Spleen (tissue), 7 donors: ENCODE measurements at regions not wholly inside any gene's neighbourhood (a gene's known extent, or its start where the extent isn't known, plus 50 kb on each side); places are given as distances from the start of the nearest gene placed in this dataset.

Experiments used
- POLR2A ChIP-seq, 3 donors: fragments of 450-650 bp; IDR thresholded peaks; one replicate each; pipeline ENCODE4 v1.5.1; 2017; ENCODE audit warnings: antibody characterized with exemption in 3 of 3, mild to moderate bottlenecking in 1 of 3
- POLR2AphosphoS5 ChIP-seq, 3 donors: sonication (generic); formaldehyde crosslinking; IDR thresholded peaks; one replicate each; pipeline ENCODE4 v1.5.1; 2017; ENCODE audit warnings: antibody characterized with exemption in 3 of 3
- TF ChIP-seq, protein P1 (sequence below), 11 experiments: fragments of 200-600 bp in 7 of 11; fragments of 450-650 bp in 4 of 11; sonication (generic) in 4 of 11; IDR thresholded peaks in 8 of 11; conservative IDR thresholded peaks in 3 of 11; 1 replicate in 7 of 11; 2 replicates in 4 of 11; pipeline versions ENCODE4 v1.4.0 to v1.8.0; 2016 to 2021; ENCODE audit warnings: antibody characterized with exemption in 11 of 11, inconsistent platforms in 4 of 11, mild to moderate bottlenecking in 1 of 11
- donor health status: DM: no; HTN: no; CAD: no; lungs with moderate emphysema.
- donor health status: DM: no; HTN: no; CAD: no.
- donor health status: DM: no; HTN: no; CAD: no.

DNA sequence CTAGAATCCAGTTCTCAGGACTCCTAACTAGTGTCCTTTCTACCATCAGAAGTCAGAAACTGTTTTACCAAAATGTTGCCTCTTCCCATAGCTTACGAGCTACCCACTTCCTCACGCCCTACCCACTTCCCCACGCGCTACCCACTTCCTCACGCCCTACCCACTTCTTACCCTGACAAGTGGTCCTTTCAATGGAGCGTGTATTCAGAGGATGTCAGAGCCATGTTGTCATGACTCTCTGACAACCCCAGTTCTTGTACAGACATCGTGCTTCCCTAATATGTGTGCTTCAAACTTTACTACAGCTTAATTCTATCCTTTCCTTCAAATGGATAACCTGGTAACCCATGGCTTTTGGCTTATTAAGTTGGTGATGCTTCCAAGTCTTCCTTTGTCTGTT, 84.8 kb upstream of the PHF14 start:
- TF ChIP-seq, protein P1, sequence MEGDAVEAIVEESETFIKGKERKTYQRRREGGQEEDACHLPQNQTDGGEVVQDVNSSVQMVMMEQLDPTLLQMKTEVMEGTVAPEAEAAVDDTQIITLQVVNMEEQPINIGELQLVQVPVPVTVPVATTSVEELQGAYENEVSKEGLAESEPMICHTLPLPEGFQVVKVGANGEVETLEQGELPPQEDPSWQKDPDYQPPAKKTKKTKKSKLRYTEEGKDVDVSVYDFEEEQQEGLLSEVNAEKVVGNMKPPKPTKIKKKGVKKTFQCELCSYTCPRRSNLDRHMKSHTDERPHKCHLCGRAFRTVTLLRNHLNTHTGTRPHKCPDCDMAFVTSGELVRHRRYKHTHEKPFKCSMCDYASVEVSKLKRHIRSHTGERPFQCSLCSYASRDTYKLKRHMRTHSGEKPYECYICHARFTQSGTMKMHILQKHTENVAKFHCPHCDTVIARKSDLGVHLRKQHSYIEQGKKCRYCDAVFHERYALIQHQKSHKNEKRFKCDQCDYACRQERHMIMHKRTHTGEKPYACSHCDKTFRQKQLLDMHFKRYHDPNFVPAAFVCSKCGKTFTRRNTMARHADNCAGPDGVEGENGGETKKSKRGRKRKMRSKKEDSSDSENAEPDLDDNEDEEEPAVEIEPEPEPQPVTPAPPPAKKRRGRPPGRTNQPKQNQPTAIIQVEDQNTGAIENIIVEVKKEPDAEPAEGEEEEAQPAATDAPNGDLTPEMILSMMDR (IDR thresholded peaks at IDR 0.05 in 8 of 11, conservative IDR thresholded peaks at IDR 0.05 in 3 of 11), result no peak
- TF ChIP-seq POLR2A (IDR thresholded peaks at IDR 0.05) (no peak), POLR2AphosphoS5 (IDR thresholded peaks at IDR 0.05) (no peak)
